GM19468 (cell line): ENCODE measurements at regions not wholly inside any gene's neighbourhood (a gene's known extent, or its start where the extent isn't known, plus 50 kb on each side); places are given as distances from the start of the nearest gene placed in this dataset.
"Not testable (repeated sequence)": the region's sequence is repeated elsewhere in the genome, so short reads cannot be mapped to it uniquely, and the experiment has no call there.

Experiments
- ATAC-seq: cut with Tn5 transposase; IDR thresholded peaks from one replicate; pipeline ENCODE4 v1.9.1; 2021; ENCODE audit warnings: mild to moderate bottlenecking, moderate library complexity, moderate number of reproducible peaks; ENCODE audit not compliant: unreplicated experiment; ENCODE audit errors: extremely low read depth

GRCh38 chr17:70493277-70493874 is 324.0 kb downstream of the KCNJ2 start:
- ATAC-seq: no peak

GRCh38 chr17:70498631-70499030 is 329.3 kb downstream of the KCNJ2 start:
- ATAC-seq: no peak

- ATAC-seq: no peak
Observed at GRCh38 chr17:70499067-70499786, 329.9 kb downstream of the KCNJ2 start.

GRCh38 chr17:70503449-70503848 is 334.1 kb downstream of the KCNJ2 start:
- ATAC-seq: no peak

- no peak for ATAC-seq
Observed at GRCh38 chr17:70510288-70510687, 341.0 kb downstream of the KCNJ2 start.

- no peak for ATAC-seq
Observed at GRCh38 chr17:70517816-70518215, 348.5 kb downstream of the KCNJ2 start.

- no peak for ATAC-seq
Observed at GRCh38 chr17:70519300-70519699, 350.0 kb downstream of the KCNJ2 start.

GRCh38 chr17:70520447-70520846 is 351.1 kb downstream of the KCNJ2 start:
- no peak for ATAC-seq

- ATAC-seq: no peak
Observed at GRCh38 chr17:70520956-70521355, 351.6 kb downstream of the KCNJ2 start.

GRCh38 chr17:70521821-70522256 is 352.5 kb downstream of the KCNJ2 start:
- no peak for ATAC-seq

GRCh38 chr17:70523426-70523825 is 354.1 kb downstream of the KCNJ2 start:
- ATAC-seq: no peak

GRCh38 chr17:70525035-70525434 is 355.7 kb downstream of the KCNJ2 start:
- ATAC-seq: not testable (repeated sequence)

GRCh38 chr17:70525961-70526360 is 356.6 kb downstream of the KCNJ2 start:
- no peak for ATAC-seq

- no peak for ATAC-seq
Observed at GRCh38 chr17:70527364-70527888, 358.1 kb downstream of the KCNJ2 start.

GRCh38 chr17:70533427-70533826 is 364.1 kb downstream of the KCNJ2 start:
- no peak for ATAC-seq

- ATAC-seq: no peak
Observed at GRCh38 chr17:70535986-70536385, 366.7 kb downstream of the KCNJ2 start.

GRCh38 chr17:70539132-70539924 is 370.0 kb downstream of the KCNJ2 start:
- no peak for ATAC-seq

GRCh38 chr17:70542876-70543275 is 373.5 kb downstream of the KCNJ2 start:
- ATAC-seq: no peak

- no peak for ATAC-seq
Observed at GRCh38 chr17:70544317-70544716, 375.0 kb downstream of the KCNJ2 start.

- ATAC-seq: no peak
Observed at GRCh38 chr17:70552230-70552981, 383.1 kb downstream of the KCNJ2 start.
